ENCODE measurements at regions not wholly inside any gene's neighbourhood (a gene's known extent, or its start where the extent isn't known, plus 50 kb on each side); places are given as distances from the start of the nearest gene placed in this dataset.
"Not testable (repeated sequence)": the region's sequence is repeated elsewhere in the genome, so short reads cannot be mapped to it uniquely, and the experiment has no call there.

DNA sequence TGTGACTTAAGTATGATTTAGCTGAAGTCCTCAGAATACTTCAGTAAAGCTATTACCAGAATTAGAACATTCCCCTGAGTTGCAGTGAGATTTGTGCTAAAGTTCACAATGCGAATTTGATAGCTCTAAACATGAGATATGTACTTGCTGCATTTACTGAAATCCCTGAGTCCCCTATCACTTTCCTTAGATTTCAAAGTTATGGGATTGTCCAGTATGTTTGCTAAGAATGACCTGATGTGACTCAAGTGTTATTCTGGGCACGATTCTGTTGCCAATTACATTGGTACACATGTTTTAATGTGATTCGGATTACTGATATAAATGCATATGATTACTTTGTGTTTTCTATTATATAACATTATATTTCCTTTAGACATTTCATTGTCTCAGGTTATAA, 91.3 kb upstream of the AMOT start:
- intact Hi-C loops (cut with DNase I; ENCODE audit: low total_unique reads): no loop called here
- no peaks in the 10 kb centered on the region for H3K9me3 ChIP-seq
- no peaks in the 10 kb centered on the region for H3K4me1 ChIP-seq
- TF ChIP-seq, protein P1, sequence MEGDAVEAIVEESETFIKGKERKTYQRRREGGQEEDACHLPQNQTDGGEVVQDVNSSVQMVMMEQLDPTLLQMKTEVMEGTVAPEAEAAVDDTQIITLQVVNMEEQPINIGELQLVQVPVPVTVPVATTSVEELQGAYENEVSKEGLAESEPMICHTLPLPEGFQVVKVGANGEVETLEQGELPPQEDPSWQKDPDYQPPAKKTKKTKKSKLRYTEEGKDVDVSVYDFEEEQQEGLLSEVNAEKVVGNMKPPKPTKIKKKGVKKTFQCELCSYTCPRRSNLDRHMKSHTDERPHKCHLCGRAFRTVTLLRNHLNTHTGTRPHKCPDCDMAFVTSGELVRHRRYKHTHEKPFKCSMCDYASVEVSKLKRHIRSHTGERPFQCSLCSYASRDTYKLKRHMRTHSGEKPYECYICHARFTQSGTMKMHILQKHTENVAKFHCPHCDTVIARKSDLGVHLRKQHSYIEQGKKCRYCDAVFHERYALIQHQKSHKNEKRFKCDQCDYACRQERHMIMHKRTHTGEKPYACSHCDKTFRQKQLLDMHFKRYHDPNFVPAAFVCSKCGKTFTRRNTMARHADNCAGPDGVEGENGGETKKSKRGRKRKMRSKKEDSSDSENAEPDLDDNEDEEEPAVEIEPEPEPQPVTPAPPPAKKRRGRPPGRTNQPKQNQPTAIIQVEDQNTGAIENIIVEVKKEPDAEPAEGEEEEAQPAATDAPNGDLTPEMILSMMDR (IDR thresholded peaks at IDR 0.05): no peak
- H3K27me3 ChIP-seq: no peaks in the 10 kb centered on the region
- DNase-seq: no peak
- H3K27ac ChIP-seq: no peak overlapping the region
- H3K36me3 ChIP-seq: no peaks in the 10 kb centered on the region
- no peak overlapping the region for H3K4me3 ChIP-seq

- Histone ChIP-seq H3K27me3 (no peaks in the 10 kb centered on the region), H3K4me1 (no peaks in the 10 kb centered on the region), H3K36me3 (no peaks in the 10 kb centered on the region), H3K27ac (no peak overlapping the region), H3K9me3 (no peaks in the 10 kb centered on the region), H3K4me3 (no peak overlapping the region)
- intact Hi-C loops (cut with DNase I; ENCODE audit: low total_unique reads): no loop called here
- TF ChIP-seq, protein P1 (IDR thresholded peaks at IDR 0.05): no peak
- DNase-seq: no peak
Observed at GRCh38 chrX:112931478-112931877, 90.8 kb upstream of the AMOT start.

DNA sequence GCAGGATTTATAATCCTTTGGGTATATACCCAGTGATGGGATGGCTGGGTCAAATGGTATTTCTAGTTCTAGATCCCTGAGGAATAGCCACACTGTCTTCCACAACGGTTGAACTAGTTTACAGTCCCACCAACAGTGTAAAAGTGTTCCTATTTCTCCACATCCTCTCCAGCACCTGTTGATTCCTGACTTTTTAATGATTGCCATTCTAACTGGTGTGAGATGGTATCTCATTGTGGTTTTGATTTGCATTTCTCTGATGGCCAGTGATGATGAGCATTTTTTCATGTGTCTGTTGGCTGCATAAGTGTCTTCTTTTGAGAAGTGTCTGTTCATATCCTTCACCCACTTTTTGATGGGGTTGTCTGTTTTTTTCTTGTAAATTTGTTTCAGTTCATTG, 82.8 kb upstream of the AMOT start:
- H3K27me3 ChIP-seq; H3K36me3 ChIP-seq; H3K4me1 ChIP-seq; H3K4me3 ChIP-seq; H3K9me3 ChIP-seq; DNase-seq; H3K27ac ChIP-seq; intact Hi-C loops (cut with DNase I; ENCODE audit: low total_unique reads): not testable (repeated sequence)

DNA sequence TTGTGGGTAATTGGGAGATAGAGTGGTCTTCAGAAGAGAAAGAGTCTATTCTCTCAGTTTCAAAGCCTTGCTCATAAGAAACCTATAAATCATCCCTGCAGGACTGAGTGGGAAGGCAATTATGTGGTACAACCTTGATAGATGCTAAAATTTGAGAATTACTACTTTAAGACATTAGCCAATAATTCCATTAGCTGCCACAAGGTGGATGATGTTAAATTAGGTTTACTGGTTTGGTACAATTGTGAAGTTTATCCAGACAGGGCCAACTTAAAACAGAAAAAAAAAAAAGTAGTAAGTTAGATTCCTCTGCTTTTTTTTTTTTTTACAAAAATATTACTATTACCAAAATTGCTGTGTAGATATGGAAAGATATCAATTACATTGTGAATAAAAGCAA, 73.2 kb upstream of the AMOT start:
- TF ChIP-seq, protein P1 (IDR thresholded peaks at IDR 0.05): no peak
- no peaks in the 10 kb centered on the region for H3K27me3 ChIP-seq
- no peaks in the 10 kb centered on the region for H3K36me3 ChIP-seq
- no peak overlapping the region for H3K27ac ChIP-seq
- no peaks in the 10 kb centered on the region for H3K9me3 ChIP-seq
- H3K4me1 ChIP-seq: no peaks in the 10 kb centered on the region
- intact Hi-C loops (cut with DNase I; ENCODE audit: low total_unique reads): no loop called here
- H3K4me3 ChIP-seq: no peak overlapping the region
- no peak for DNase-seq

DNA sequence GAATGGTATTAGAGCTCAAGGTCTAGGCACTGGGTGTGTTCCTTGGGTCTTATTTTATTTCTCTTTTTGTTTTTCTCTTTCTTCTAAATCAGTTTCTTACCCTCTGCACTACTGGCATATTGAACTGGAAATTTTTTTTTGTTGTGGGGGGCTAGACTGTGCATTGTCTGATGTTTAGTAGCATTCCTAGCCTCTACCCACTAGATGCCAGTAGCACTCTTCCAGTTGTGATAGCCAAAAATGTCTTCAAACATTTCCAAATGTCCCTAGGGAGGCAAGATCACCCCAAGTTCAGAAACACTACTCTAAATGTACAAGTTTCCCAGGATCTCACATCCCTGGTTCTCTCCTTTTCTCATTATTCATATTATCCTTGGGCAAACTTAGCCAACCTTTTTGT, 69.8 kb upstream of the AMOT start:
- Histone ChIP-seq H3K4me1 (no peaks in the 10 kb centered on the region), H3K27me3 (no peaks in the 10 kb centered on the region), H3K9me3 (no peaks in the 10 kb centered on the region), H3K36me3 (no peaks in the 10 kb centered on the region), H3K4me3 (no peak overlapping the region), H3K27ac (no peak overlapping the region)
- TF ChIP-seq, protein P1 (IDR thresholded peaks at IDR 0.05): no peak
- no peak for DNase-seq
- intact Hi-C loops (cut with DNase I; ENCODE audit: low total_unique reads): no loop called here

- no peak for DNase-seq
- H3K9me3 ChIP-seq: no peaks in the 10 kb centered on the region
- no peak overlapping the region for H3K4me3 ChIP-seq
- TF ChIP-seq, protein P1 (IDR thresholded peaks at IDR 0.05): no peak
- no peaks in the 10 kb centered on the region for H3K4me1 ChIP-seq
- no peak overlapping the region for H3K27ac ChIP-seq
- intact Hi-C loops (cut with DNase I; ENCODE audit: low total_unique reads): no loop called here
- no peaks in the 10 kb centered on the region for H3K36me3 ChIP-seq
- no peaks in the 10 kb centered on the region for H3K27me3 ChIP-seq
Observed at GRCh38 chrX:112901869-112902725, 61.5 kb upstream of the AMOT start.

All from tibial artery (tissue), 4 donors.